ENCODE measurements at regions not wholly inside any gene's neighbourhood (a gene's known extent, or its start where the extent isn't known, plus 50 kb on each side); places are given as distances from the start of the nearest gene placed in this dataset.

GRCh38 chr5:118076490-118076889 lies 911.9 kb downstream of the DTWD2 start:
- TF ChIP-seq EZH2 (IDR thresholded peaks at IDR 0.05; ENCODE audit: low read depth) (no peak), CTCF (conservative IDR thresholded peaks at IDR 0.05) (no peak)
